ENCODE measurements at regions not wholly inside any gene's neighbourhood (a gene's known extent, or its start where the extent isn't known, plus 50 kb on each side); places are given as distances from the start of the nearest gene placed in this dataset.

GRCh38 chr12:18970603-18971002, 158.9 kb upstream of the PLEKHA5 start:
- TF ChIP-seq CTCF (IDR thresholded peaks at IDR 0.05; ENCODE audit: insufficient read depth, low read length, poor library complexity, severe bottlenecking), result no peak
- H3K27me3 ChIP-seq (ENCODE audit: control insufficient read depth, insufficient read depth, low read length), result no peaks in the 10 kb centered on the region
- H3K4me3 ChIP-seq (ENCODE audit: low read depth, low read length), result no peak overlapping the region
- no peaks in the 10 kb centered on the region for H3K36me3 ChIP-seq (ENCODE audit: control insufficient read depth, insufficient read depth, low read length)
- DNase-seq (ENCODE audit: low read depth), result no peak

- H3K36me3 ChIP-seq (ENCODE audit: control insufficient read depth, insufficient read depth, low read length), result no peaks in the 10 kb centered on the region
- no peak for TF ChIP-seq CTCF (IDR thresholded peaks at IDR 0.05; ENCODE audit: insufficient read depth, low read length, poor library complexity, severe bottlenecking)
- H3K27me3 ChIP-seq (ENCODE audit: control insufficient read depth, insufficient read depth, low read length), result no peaks in the 10 kb centered on the region
- H3K4me3 ChIP-seq (ENCODE audit: low read depth, low read length), result no peak overlapping the region
- DNase-seq (ENCODE audit: low read depth), result no peak
Observed at GRCh38 chr12:18971932-18972331, 157.6 kb upstream of the PLEKHA5 start.

- Histone ChIP-seq H3K4me3 (ENCODE audit: low read depth, low read length) (no peak overlapping the region), H3K27me3 (ENCODE audit: control insufficient read depth, insufficient read depth, low read length) (no peaks in the 10 kb centered on the region), H3K36me3 (ENCODE audit: control insufficient read depth, insufficient read depth, low read length) (no peaks in the 10 kb centered on the region)
- TF ChIP-seq CTCF (IDR thresholded peaks at IDR 0.05; ENCODE audit: insufficient read depth, low read length, poor library complexity, severe bottlenecking), result no peak
- no peak for DNase-seq (ENCODE audit: low read depth)
Observed at GRCh38 chr12:18975933-18976332, 153.6 kb upstream of the PLEKHA5 start.

GRCh38 chr12:18979401-18980126, 150.0 kb upstream of the PLEKHA5 start:
- no peak for DNase-seq (ENCODE audit: low read depth)
- no peaks in the 10 kb centered on the region for H3K36me3 ChIP-seq (ENCODE audit: control insufficient read depth, insufficient read depth, low read length)
- no peak overlapping the region for H3K4me3 ChIP-seq (ENCODE audit: low read depth, low read length)
- TF ChIP-seq CTCF (IDR thresholded peaks at IDR 0.05; ENCODE audit: insufficient read depth, low read length, poor library complexity, severe bottlenecking), result no peak
- H3K27me3 ChIP-seq (ENCODE audit: control insufficient read depth, insufficient read depth, low read length), result no peaks in the 10 kb centered on the region

- Histone ChIP-seq H3K4me3 (ENCODE audit: low read depth, low read length) (no peak overlapping the region), H3K36me3 (ENCODE audit: control insufficient read depth, insufficient read depth, low read length) (no peaks in the 10 kb centered on the region), H3K27me3 (ENCODE audit: control insufficient read depth, insufficient read depth, low read length) (no peaks in the 10 kb centered on the region)
- no peak for DNase-seq (ENCODE audit: low read depth)
- no peak for TF ChIP-seq CTCF (IDR thresholded peaks at IDR 0.05; ENCODE audit: insufficient read depth, low read length, poor library complexity, severe bottlenecking)
Observed at GRCh38 chr12:18981732-18982131, 147.8 kb upstream of the PLEKHA5 start.
